Stimulated activated CD4-positive, alpha-beta T cell treated with anti-CD3 and anti-CD28 coated beads, Interleukin-2, amount 100 ng/mL, for 24 hours (primary cell): ENCODE measurements at regions not wholly inside any gene's neighbourhood (a gene's known extent, or its start where the extent isn't known, plus 50 kb on each side); places are given as distances from the start of the nearest gene placed in this dataset.

Source experiments
- DNase-seq, 2 donors: peaks; one replicate each; pipeline ENCODE4 v3.0.0-alpha.2; 2020

GRCh38 chr11:116642481-116642880 lies 130.3 kb downstream of the BUD13 start:
- DNase-seq: no peak

DNA sequence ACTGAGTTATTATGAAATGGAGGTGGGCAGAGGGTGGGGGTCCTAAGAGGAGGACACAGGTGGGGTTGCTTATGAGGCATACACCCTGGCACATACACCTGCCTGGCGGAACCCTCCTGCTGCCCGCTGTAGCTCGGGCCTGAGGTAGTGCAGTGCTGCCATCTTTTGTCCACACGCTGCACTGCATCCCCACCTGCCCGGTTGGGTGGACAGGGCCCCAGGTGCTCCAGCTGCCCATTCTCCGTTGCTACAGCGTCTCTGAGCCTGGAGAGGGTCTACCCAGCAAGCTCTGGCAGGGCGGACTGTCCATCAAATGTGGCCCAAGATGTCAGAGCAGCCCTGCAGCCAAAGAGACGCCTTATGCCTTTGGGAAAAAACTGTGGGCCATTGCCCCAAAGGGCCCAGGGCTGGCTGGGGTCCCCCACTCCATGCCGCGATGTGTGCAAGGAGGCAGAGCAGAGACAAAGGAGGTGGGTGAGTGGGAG lies 131.2 kb downstream of the BUD13 start:
- peak in 1 of 2 donors; percentile 47 for DNase-seq

DNA sequence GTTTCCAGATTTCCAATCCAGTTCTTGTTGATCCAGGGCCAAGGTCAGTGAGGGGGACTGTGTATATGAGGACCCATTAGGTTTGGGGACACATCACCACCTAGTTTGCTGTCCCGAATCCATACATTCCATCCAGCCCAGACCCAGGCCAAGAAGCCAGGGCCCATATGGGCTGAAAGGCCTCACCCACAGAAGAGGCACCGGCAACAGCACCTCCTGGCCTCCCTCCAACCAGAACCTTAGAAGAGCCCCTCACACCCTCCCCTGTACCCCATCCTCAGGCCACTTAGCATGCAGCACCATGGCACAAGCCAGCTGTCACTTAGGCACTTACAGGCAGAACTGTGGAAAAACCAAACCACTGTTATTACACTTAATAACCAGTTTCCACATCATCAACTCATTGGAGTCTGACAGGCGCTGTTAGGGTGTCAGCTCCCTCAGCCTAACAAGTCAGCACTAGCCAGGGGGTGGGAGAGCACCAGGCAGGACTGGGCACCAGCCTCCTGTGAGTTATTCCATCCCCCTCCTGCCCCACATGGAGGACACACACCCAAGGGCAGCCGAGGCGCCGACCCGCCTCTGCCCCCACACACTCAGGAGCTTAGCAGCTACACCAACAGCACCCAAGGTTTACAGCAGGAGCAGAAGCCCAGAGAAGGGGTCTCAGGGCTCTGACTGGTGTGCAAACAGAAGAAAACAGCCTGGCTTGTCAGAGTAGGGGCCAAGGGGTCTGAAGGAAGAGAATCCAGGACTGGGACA lies 132.0 kb downstream of the BUD13 start:
- DNase-seq: no peak

GRCh38 chr11:116638463-116638862 lies 134.3 kb downstream of the BUD13 start:
- no peak for DNase-seq

DNA sequence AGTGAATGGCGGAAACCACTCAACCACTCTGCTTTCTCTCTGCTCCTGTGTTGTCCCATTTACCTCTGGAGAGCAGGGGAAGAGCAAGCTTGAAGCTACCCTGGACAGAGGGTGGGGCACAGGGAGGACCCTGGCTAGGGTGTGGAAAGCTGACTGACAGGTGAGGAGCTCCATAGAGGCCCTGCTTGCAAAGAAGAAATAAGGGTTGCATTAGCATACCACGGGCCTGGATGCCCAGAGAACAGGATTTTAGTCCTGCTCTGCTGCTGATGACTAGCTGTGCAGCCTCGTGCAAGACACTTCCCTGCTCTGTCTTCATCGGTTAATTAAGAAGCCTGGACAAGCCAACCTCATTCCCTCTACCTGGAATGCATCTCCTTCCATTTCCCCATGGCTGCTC lies 135.0 kb downstream of the BUD13 start:
- DNase-seq: no peak

GRCh38 chr11:116636341-116636929 lies 136.4 kb downstream of the BUD13 start:
- DNase-seq: no peak

GRCh38 chr11:116631201-116631600 lies 141.6 kb downstream of the BUD13 start:
- no peak for DNase-seq

- no peak for DNase-seq
Observed at GRCh38 chr11:116618461-116618860, 154.3 kb downstream of the BUD13 start.

DNA sequence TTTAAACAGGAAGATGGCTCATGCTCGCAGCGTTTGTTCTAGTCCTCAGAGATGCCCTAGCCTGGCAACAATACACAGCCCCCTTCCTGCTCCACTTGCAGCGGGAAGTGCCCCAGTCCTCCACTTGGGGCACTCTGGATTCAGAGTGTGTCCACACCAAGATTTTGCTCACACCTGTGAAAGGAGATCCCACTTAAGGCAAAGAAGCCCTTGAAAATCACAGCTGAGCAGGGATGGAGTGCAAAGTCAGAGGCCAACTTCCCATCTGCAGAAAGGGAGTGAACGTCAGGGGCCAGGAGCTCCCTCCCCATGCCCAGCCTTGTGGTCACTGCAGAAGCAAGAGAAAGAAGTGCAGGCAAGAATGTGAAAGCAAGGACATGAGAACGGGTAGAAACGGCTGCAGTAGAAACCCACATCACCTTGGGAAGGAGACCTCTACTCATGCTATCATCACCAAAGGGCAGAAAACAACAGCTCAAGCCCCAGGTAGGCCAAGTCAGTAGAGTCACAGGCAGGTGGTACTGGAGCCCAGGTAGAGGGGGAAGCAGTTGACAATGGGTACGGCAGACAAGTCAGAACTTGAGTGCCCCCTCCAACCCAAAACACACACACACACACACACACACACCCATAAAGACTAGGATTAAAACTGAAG lies 157.4 kb downstream of the BUD13 start:
- DNase-seq: no peak

DNA sequence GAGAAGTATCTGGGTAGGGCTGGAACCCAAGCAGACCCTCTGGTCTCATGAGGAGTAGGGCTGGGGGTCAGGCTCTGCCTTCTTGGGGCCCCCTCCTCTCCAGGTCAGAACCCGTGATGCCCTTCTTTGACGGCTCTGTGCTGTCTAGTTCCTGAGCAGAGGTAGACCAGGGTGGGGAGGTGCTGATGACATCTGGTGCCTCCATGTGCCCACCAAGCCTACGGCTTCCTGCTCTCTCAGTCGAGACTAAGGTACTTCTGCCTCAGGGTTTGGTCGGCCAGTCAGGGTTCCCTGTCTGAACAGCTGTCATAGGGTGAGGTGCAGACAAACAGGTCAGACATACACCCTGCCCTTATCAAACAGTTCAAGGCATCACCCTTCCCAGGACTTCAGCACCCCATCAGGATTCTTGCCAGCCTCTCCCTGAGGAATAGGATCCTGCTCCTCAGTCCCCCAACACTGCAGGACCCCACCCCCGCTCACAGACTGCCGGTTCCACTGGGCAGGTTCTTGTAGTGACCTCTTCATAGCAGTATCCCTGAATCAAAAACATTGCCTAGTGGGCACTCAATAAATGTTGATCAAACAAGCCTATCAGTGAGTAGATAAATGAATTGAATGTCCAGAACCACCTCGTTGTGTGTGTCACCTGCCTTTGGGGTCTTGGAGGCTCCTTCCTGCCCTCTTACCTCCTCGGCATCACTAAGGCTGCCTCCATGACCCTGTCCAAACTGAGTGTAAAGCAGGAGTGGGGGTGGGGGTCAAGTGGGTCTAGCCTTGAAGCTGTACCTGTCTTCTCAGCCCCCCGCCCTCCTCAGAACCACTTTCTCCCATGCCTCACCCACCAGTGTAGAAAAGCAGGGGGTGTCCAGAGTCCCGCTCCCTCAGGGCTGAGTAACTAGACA lies 158.2 kb downstream of the BUD13 start:
- no peak for DNase-seq

- no peak for DNase-seq
Observed at GRCh38 chr11:116613206-116613875, 159.4 kb downstream of the BUD13 start.

DNA sequence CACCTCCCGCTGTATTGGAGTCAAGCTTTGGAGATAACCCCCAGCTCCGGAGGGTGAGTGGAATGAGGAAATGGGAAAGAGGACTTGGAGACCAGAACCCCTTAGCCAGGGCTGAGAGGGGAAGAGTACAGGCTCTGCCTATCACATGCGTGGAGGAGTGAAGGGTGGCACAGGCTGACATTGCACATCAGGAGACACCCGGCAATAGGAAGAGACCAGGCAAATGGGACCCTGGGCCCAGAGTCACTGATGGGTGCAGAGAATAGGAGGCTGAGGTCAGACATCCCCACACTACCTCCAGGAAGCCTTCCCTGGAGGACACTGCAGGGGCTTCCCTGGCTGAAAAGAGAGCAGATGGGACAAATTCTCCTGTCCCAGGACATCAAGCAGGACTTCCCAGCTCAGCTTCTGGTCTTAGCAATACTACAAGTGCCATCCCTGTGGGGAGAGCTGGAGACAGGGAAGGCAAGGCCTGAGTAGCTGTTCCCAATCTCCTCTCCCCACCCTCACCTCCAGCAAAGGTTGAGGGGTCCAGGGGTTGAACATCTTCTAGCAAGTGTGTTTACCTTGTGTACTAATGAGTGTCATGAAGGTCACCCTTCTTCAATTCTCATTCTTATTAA lies 160.7 kb downstream of the BUD13 start:
- DNase-seq: no peak

DNA sequence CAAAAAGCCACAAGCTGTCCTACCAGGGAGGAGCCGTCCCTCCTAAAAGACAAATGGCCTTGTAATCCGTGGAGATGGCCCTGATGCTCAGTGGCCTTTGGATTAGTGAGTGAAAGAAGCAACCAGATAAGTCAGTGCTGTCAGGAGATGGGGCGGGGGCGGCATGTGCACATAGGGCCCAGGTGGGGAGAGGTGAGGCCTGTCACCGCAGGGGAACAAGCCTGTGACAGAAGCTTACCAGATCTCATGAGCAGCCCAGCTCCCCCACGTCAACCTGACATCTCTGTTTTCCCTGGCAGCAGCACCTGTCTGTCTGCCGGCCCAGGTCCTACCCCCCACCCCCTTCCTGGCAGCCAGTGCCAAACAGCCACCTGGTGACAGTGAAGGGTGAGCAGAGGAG lies 162.6 kb downstream of the BUD13 start:
- DNase-seq: no peak

DNA sequence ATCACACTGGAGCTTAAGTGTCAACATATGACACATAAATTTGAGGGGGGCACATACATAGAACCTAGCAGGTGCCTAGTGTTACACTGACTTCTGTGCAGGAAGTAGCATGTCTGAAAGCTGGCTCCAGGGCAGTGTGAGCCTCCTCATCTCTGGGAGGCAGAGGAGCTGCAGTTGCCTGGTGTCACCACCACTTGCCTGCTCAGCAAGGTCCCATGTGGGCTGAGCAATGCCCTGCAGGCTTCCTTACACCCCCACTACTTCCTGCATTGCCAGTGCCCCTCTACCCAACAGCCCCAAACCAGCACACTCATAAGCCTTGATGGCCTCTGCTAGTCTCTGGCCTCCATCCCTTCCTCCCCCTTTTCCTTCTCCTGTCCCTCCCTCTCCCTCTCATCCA lies 165.8 kb downstream of the BUD13 start:
- no peak for DNase-seq

DNA sequence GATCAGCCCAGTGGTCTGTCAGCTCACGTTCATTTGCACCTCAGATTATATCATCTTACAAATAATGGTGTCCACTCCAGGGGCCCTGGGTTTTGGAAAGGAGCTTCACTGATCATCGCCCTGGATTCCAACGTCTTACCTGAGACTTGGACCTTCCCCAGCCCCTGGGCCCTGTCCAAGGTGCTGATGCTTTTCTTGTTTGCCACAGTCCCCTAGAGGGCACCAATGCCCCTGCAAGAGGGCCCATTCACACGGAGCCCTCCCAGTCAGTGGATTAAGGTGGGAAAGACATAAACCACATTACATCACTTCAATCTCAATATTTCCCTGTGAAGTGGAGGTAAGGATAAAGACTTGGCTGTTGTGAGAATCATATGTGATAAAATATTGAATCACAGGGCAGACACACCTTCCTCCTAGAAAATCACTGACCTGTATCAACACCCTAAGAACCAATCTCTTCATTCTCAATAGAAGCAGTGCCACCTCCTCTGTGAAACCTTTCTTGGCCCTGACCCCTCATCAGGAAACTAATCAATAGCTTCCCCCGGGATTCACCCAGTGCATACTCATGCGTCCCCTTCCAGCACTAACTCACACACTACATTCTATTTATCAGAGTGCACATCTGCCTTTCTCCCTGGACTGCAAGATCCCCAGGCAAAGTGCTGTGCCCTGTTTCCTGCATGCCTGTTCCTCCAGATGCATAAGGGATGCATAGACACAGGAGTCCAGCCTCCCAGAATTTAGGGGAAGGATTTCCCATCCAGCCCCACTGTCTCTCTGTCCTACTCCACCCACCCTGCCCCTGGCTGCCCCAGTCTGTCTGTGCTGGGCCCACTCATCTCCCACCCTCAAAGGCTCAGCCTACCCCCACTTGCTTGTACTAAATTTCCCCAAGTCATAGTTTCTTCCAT lies 167.0 kb downstream of the BUD13 start:
- DNase-seq: peak; percentile 20 to 40

GRCh38 chr11:116603728-116604323 lies 169.0 kb downstream of the BUD13 start:
- DNase-seq: no peak

DNA sequence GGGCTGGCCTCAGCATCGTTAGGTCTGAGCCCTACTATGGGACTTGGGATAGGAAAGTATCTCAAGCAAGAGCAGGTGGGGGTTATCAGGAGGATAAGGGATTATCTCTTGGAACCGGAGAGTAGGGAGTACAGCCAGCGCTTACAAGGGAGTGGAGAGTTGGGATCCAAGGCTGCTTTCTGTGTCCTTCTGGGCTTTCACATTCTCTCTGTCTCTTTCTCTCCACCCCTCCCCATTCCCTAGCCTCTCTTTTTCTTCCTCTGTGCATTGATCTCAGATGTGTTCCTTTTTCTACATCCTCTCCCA lies 170.2 kb downstream of the BUD13 start:
- no peak for DNase-seq

GRCh38 chr11:116601814-116602636 lies 170.8 kb downstream of the BUD13 start:
- no peak for DNase-seq

- DNase-seq: no peak
Observed at GRCh38 chr11:116600930-116601329, 171.9 kb downstream of the BUD13 start.

DNA sequence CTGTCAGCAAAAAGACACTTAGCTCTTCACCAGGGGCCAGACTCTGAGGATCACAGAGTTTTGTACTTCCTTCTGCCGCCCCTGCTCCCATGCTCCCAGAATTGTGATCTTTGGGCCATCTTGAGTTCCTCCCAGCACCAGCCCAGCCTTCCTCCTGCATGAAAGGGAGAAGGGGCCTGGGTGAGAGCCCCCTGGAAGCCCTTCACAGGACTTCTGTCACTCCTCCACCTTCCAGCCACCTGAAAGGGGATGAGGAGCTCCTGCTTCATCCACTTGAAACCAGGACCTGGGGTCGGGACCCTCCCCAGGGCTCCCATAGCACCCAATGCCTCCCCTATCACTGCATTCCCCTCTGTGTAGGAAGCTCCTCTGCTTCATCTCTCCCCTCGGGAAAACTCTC lies 174.2 kb downstream of the BUD13 start:
- DNase-seq: no peak
